ENCODE measurements at regions not wholly inside any gene's neighbourhood (a gene's known extent, or its start where the extent isn't known, plus 50 kb on each side); places are given as distances from the start of the nearest gene placed in this dataset.

GRCh38 chr6:22873513-22874136, 304.3 kb downstream of the HDGFL1 start:
- Mint-ChIP-seq H3K9me3 (ENCODE audit: low read depth) (no peaks in the 10 kb centered on the region), H3K4me1 (no peaks in the 10 kb centered on the region), H3K27me3 (no peaks in the 10 kb centered on the region), H3K36me3 (ENCODE audit: low read depth) (no peaks in the 10 kb centered on the region), H3K4me3 (no peak overlapping the region), H3K27ac (no peak overlapping the region)
- CTCF ChIA-PET = no interaction called here
- DNase-seq (no peak), ATAC-seq (no peak)
- POLR2A ChIA-PET = no interaction called here
- intact Hi-C loops (cut with DNase I, micrococcal nuclease) = no loop called here

GRCh38 chr6:22875845-22876244, 306.5 kb downstream of the HDGFL1 start:
- Mint-ChIP-seq H3K36me3 (ENCODE audit: low read depth) (no peaks in the 10 kb centered on the region), H3K9me3 (ENCODE audit: low read depth) (no peaks in the 10 kb centered on the region), H3K4me3 (no peak overlapping the region), H3K27me3 (no peaks in the 10 kb centered on the region), H3K4me1 (no peaks in the 10 kb centered on the region), H3K27ac (no peak overlapping the region)
- DNase-seq (no peak), ATAC-seq (no peak)
- intact Hi-C loops (cut with DNase I, micrococcal nuclease) = no loop called here
- CTCF ChIA-PET = no interaction called here
- POLR2A ChIA-PET = no interaction called here

GRCh38 chr6:22878324-22878701, 308.9 kb downstream of the HDGFL1 start:
- Mint-ChIP-seq H3K36me3 (ENCODE audit: low read depth) (no peaks in the 10 kb centered on the region), H3K4me3 (no peak overlapping the region), H3K27ac (no peak overlapping the region), H3K27me3 (no peaks in the 10 kb centered on the region), H3K4me1 (no peaks in the 10 kb centered on the region), H3K9me3 (ENCODE audit: low read depth) (no peaks in the 10 kb centered on the region)
- intact Hi-C loops (cut with DNase I, micrococcal nuclease) = no loop called here
- DNase-seq (no peak), ATAC-seq (no peak)
- CTCF ChIA-PET = no interaction called here
- POLR2A ChIA-PET = no interaction called here

GRCh38 chr6:22878706-22879105, 309.3 kb downstream of the HDGFL1 start:
- Mint-ChIP-seq H3K27ac (no peak overlapping the region), H3K36me3 (ENCODE audit: low read depth) (no peaks in the 10 kb centered on the region), H3K9me3 (ENCODE audit: low read depth) (no peaks in the 10 kb centered on the region), H3K4me3 (no peak overlapping the region), H3K4me1 (no peaks in the 10 kb centered on the region), H3K27me3 (peaks cover 2% of the 10 kb centered on the region)
- DNase-seq (no peak), ATAC-seq (no peak)
- CTCF ChIA-PET = interaction anchor here (1.0 kb wide), 1 partner anchor 14 kb away, joined by 3 read pairs; no protein-coding TSS in a partner anchor
- intact Hi-C loops (cut with DNase I, micrococcal nuclease) = no loop called here
- POLR2A ChIA-PET = no interaction called here

GRCh38 chr6:22880686-22881433, 311.5 kb downstream of the HDGFL1 start:
- no peak for DNase-seq
- peaks cover 3% of the 10 kb centered on the region for H3K27me3 Mint-ChIP-seq
- H3K36me3 Mint-ChIP-seq (ENCODE audit: low read depth) = no peaks in the 10 kb centered on the region
- H3K27ac Mint-ChIP-seq = no peak overlapping the region
- no peak for ATAC-seq
- CTCF ChIA-PET = no interaction called here
- no peak overlapping the region for H3K4me3 Mint-ChIP-seq
- H3K9me3 Mint-ChIP-seq (ENCODE audit: low read depth) = no peaks in the 10 kb centered on the region
- POLR2A ChIA-PET = no interaction called here
- intact Hi-C loops (cut with DNase I, micrococcal nuclease) = no loop called here
- no peaks in the 10 kb centered on the region for H3K4me1 Mint-ChIP-seq

GRCh38 chr6:22882581-22882980, 313.2 kb downstream of the HDGFL1 start:
- H3K4me1 Mint-ChIP-seq = no peaks in the 10 kb centered on the region
- H3K27ac Mint-ChIP-seq = no peak overlapping the region
- no peak overlapping the region for H3K4me3 Mint-ChIP-seq
- intact Hi-C loops (cut with DNase I, micrococcal nuclease) = no loop called here
- ChIA-PET CTCF (interaction anchor here (0.7 kb wide), 1 partner anchor 889 kb away, joined by 3 read pairs; no protein-coding TSS in a partner anchor), POLR2A (interaction anchor here (0.7 kb wide), 1 partner anchor 12 kb away, joined by 3 read pairs; no protein-coding TSS in a partner anchor)
- ATAC-seq = no peak
- DNase-seq = no peak
- no peaks in the 10 kb centered on the region for H3K9me3 Mint-ChIP-seq (ENCODE audit: low read depth)
- peaks cover 3% of the 10 kb centered on the region for H3K27me3 Mint-ChIP-seq
- no peaks in the 10 kb centered on the region for H3K36me3 Mint-ChIP-seq (ENCODE audit: low read depth)

- CTCF ChIA-PET = interaction anchor here (0.7 kb wide), 1 partner anchor 890 kb away, joined by 3 read pairs; no protein-coding TSS in a partner anchor
- DNase-seq = no peak
- Mint-ChIP-seq H3K4me1 (no peaks in the 10 kb centered on the region), H3K36me3 (ENCODE audit: low read depth) (no peaks in the 10 kb centered on the region), H3K27ac (no peak overlapping the region), H3K4me3 (no peak overlapping the region), H3K27me3 (peaks cover 3% of the 10 kb centered on the region), H3K9me3 (ENCODE audit: low read depth) (no peaks in the 10 kb centered on the region)
- POLR2A ChIA-PET = interaction anchor here (0.7 kb wide), 1 partner anchor 11 kb away, joined by 3 read pairs; no protein-coding TSS in a partner anchor
- ATAC-seq = no peak
- intact Hi-C loops (cut with DNase I, micrococcal nuclease) = no loop called here
These were observed 313.8 kb downstream of the HDGFL1 start for GRCh38 chr6:22883061-22883717.

GRCh38 chr6:22884456-22884855, 315.1 kb downstream of the HDGFL1 start:
- ATAC-seq (no peak), DNase-seq (no peak)
- intact Hi-C loops (cut with DNase I, micrococcal nuclease) = no loop called here
- Mint-ChIP-seq H3K4me3 (no peak overlapping the region), H3K9me3 (ENCODE audit: low read depth) (no peaks in the 10 kb centered on the region), H3K27me3 (peaks cover 3% of the 10 kb centered on the region), H3K36me3 (ENCODE audit: low read depth) (no peaks in the 10 kb centered on the region), H3K27ac (no peak overlapping the region), H3K4me1 (no peaks in the 10 kb centered on the region)
- POLR2A ChIA-PET = no interaction called here
- CTCF ChIA-PET = interaction anchor here (0.8 kb wide), 1 partner anchor 66 kb away, joined by 4 read pairs; no protein-coding TSS in a partner anchor

GRCh38 chr6:22886650-22887581, 317.6 kb downstream of the HDGFL1 start:
- H3K4me3 Mint-ChIP-seq = no peak overlapping the region
- H3K27me3 Mint-ChIP-seq = peaks cover 3% of the 10 kb centered on the region
- DNase-seq (no peak), ATAC-seq (no peak)
- no peak overlapping the region for H3K27ac Mint-ChIP-seq
- no peaks in the 10 kb centered on the region for H3K4me1 Mint-ChIP-seq
- no peaks in the 10 kb centered on the region for H3K9me3 Mint-ChIP-seq (ENCODE audit: low read depth)
- intact Hi-C loops (cut with DNase I, micrococcal nuclease) = no loop called here
- ChIA-PET POLR2A (no interaction called here), CTCF (no interaction called here)
- H3K36me3 Mint-ChIP-seq (ENCODE audit: low read depth) = no peaks in the 10 kb centered on the region

- Mint-ChIP-seq H3K27me3 (peaks cover 3% of the 10 kb centered on the region), H3K4me3 (no peak overlapping the region), H3K36me3 (ENCODE audit: low read depth) (no peaks in the 10 kb centered on the region), H3K27ac (no peak overlapping the region), H3K4me1 (no peaks in the 10 kb centered on the region), H3K9me3 (ENCODE audit: low read depth) (no peaks in the 10 kb centered on the region)
- intact Hi-C loops (cut with DNase I, micrococcal nuclease) = no loop called here
- ChIA-PET POLR2A (no interaction called here), CTCF (no interaction called here)
- ATAC-seq (no peak), DNase-seq (no peak)
These were observed 318.9 kb downstream of the HDGFL1 start for GRCh38 chr6:22888163-22888752.

GRCh38 chr6:22891934-22892333, 322.6 kb downstream of the HDGFL1 start:
- DNase-seq (no peak), ATAC-seq (no peak)
- H3K27me3 Mint-ChIP-seq = no peaks in the 10 kb centered on the region
- no peak overlapping the region for H3K27ac Mint-ChIP-seq
- CTCF ChIA-PET = no interaction called here
- H3K4me1 Mint-ChIP-seq = no peaks in the 10 kb centered on the region
- intact Hi-C loops (cut with DNase I, micrococcal nuclease) = no loop called here
- no peaks in the 10 kb centered on the region for H3K9me3 Mint-ChIP-seq (ENCODE audit: low read depth)
- no peak overlapping the region for H3K4me3 Mint-ChIP-seq
- POLR2A ChIA-PET = no interaction called here
- H3K36me3 Mint-ChIP-seq (ENCODE audit: low read depth) = no peaks in the 10 kb centered on the region

Data from activated CD4-positive, alpha-beta T cell treated with anti-CD3 and anti-CD28 coated beads for 36 hours (primary cell).